Kidney (tissue), 13 donors: ENCODE measurements at regions not wholly inside any gene's neighbourhood (a gene's known extent, or its start where the extent isn't known, plus 50 kb on each side); places are given as distances from the start of the nearest gene placed in this dataset.

Experiments used
- DNase-seq, 5 donors: peaks; one replicate each; pipeline ENCODE4 v3.0.0-alpha.2; 2013 to 2020
- FAIRE-seq: peaks from 2 replicates; lab custom pipeline; 2012; peaks lifted over from hg19 to GRCh38; lab: Jason Lieb, UNC
- H3K27ac ChIP-seq, 2 donors: one replicate each; pipeline ENCODE4 v1.7.0; 2013; ENCODE audit warnings: low read depth in 2 of 2, low read length in 2 of 2, inconsistent platforms in 1 of 2
- H3K27me3 ChIP-seq: one replicate; pipeline ENCODE4 v1.7.1; 2013; ENCODE audit warnings: low read length, inconsistent platforms; ENCODE audit not compliant: control insufficient read depth, insufficient read depth
- H3K36me3 ChIP-seq, 3 donors: one replicate each; pipeline versions ENCODE4 v1.7.0 to v1.7.1; 2013; ENCODE audit warnings: low read length in 3 of 3, control low read depth in 1 of 3, inconsistent platforms in 1 of 3; ENCODE audit not compliant: insufficient read depth in 3 of 3, control insufficient read depth in 2 of 3
- H3K4me1 ChIP-seq, 3 donors: one replicate each; pipeline versions ENCODE4 v1.7.0 to v1.7.1; 2013; ENCODE audit warnings: low read length in 3 of 3, inconsistent platforms in 1 of 3, low read depth in 1 of 3; ENCODE audit not compliant: control insufficient read depth in 2 of 3, insufficient read depth in 2 of 3
- H3K4me3 ChIP-seq, 3 donors: one replicate each; pipeline versions ENCODE4 v1.7.0 to v1.8.1; 2013; ENCODE audit warnings: low read length in 3 of 3, control low read depth in 1 of 3, inconsistent platforms in 1 of 3
- H3K9ac ChIP-seq, 3 donors: one replicate each; pipeline versions ENCODE4 v1.7.0 to v1.7.1; 2013; ENCODE audit warnings: low read length in 3 of 3, control low read depth in 1 of 3, inconsistent platforms in 1 of 3
- H3K9me3 ChIP-seq, 3 donors: one replicate each; pipeline versions ENCODE4 v1.7.0 to v1.7.1; 2013; ENCODE audit warnings: low read length in 3 of 3, control low read depth in 1 of 3, inconsistent platforms in 1 of 3; ENCODE audit not compliant: control insufficient read depth in 2 of 3, insufficient read depth in 1 of 3
- CTCF ChIP-seq: IDR thresholded peaks from 3 replicates; pipeline ENCODE4 v1.5.1; 2012; ENCODE audit warnings: mild to moderate bottlenecking, moderate library complexity, borderline replicate concordance; ENCODE audit not compliant: insufficient read depth; ENCODE audit errors: extremely low read depth
- intact Hi-C: fragments of 100-400 bp; cut with DNase I; formaldehyde crosslinking; loops from one replicate; pipeline ENCODE4 v1.11.1; 2022
- donor health status: control.
- donor health status: control.
- donor health status: control.
- donor health status: control.
- donor health status: control.
- donor health status: DM: yes; HTN: yes; CAD: no.
- donor health status: Normal renal cell carcinoma (clear cell type).

GRCh38 chr3:87836026-87836425, 222.8 kb downstream of the CGGBP1 start:
- H3K4me1 ChIP-seq = no peaks in the 10 kb centered on the region
- TF ChIP-seq CTCF = no peak
- peaks cover 0 to 3% (median 0%) of the 10 kb centered on the region in 3 donors for H3K9me3 ChIP-seq
- no peaks in the 10 kb centered on the region for H3K27me3 ChIP-seq
- H3K9ac ChIP-seq = no peak overlapping the region
- H3K36me3 ChIP-seq = no peaks in the 10 kb centered on the region
- DNase-seq (no peak), FAIRE-seq (no peak)
- no peak overlapping the region for H3K27ac ChIP-seq
- no peak overlapping the region for H3K4me3 ChIP-seq
- intact Hi-C loops = no loop called here

GRCh38 chr3:87835236-87835635, 223.6 kb downstream of the CGGBP1 start:
- Histone ChIP-seq H3K27me3 (no peaks in the 10 kb centered on the region), H3K27ac (no peak overlapping the region), H3K9me3 (peaks cover 0 to 3% (median 0%) of the 10 kb centered on the region in 3 donors), H3K9ac (no peak overlapping the region), H3K4me3 (no peak overlapping the region), H3K4me1 (no peaks in the 10 kb centered on the region), H3K36me3 (no peaks in the 10 kb centered on the region)
- intact Hi-C loops = no loop called here
- TF ChIP-seq CTCF = no peak
- no peak for DNase-seq
- no peak for FAIRE-seq

- no peak overlapping the region for H3K9ac ChIP-seq
- no peak for FAIRE-seq
- no peak overlapping the region for H3K27ac ChIP-seq
- no peaks in the 10 kb centered on the region for H3K27me3 ChIP-seq
- no peaks in the 10 kb centered on the region for H3K9me3 ChIP-seq
- no peak for DNase-seq
- TF ChIP-seq CTCF = no peak
- H3K4me3 ChIP-seq = no peak overlapping the region
- no peaks in the 10 kb centered on the region for H3K4me1 ChIP-seq
- intact Hi-C loops = no loop called here
- no peaks in the 10 kb centered on the region for H3K36me3 ChIP-seq
These were observed 224.5 kb downstream of the CGGBP1 start for GRCh38 chr3:87834327-87834726.

- Histone ChIP-seq H3K4me3 (no peak overlapping the region), H3K4me1 (no peaks in the 10 kb centered on the region), H3K27me3 (no peaks in the 10 kb centered on the region), H3K27ac (no peak overlapping the region), H3K9me3 (no peaks in the 10 kb centered on the region), H3K36me3 (no peaks in the 10 kb centered on the region), H3K9ac (no peak overlapping the region)
- FAIRE-seq (no peak), DNase-seq (no peak)
- intact Hi-C loops = no loop called here
- TF ChIP-seq CTCF = no peak
These were observed 225.8 kb downstream of the CGGBP1 start for GRCh38 chr3:87833039-87833377.
